Nephron progenitor cell (in vitro differentiated cells): ENCODE measurements at regions not wholly inside any gene's neighbourhood (a gene's known extent, or its start where the extent isn't known, plus 50 kb on each side); places are given as distances from the start of the nearest gene placed in this dataset.

ENCODE experiments used
- DNase-seq: peaks from one replicate; pipeline ENCODE4 v3.0.0; 2021
- H3K27ac Mint-ChIP-seq: 2 replicates; pipeline ENCODE4 v1.8.0; 2021; ENCODE audit warnings: mild to moderate bottlenecking, moderate library complexity, mixed read lengths
- H3K27me3 Mint-ChIP-seq: 2 replicates; pipeline ENCODE4 v1.8.0; 2021; ENCODE audit warnings: mild to moderate bottlenecking, low read depth, mixed read lengths; ENCODE audit not compliant: poor library complexity
- H3K36me3 Mint-ChIP-seq: 2 replicates; pipeline ENCODE4 v1.8.0; 2021; ENCODE audit warnings: low read depth, mixed read lengths
- H3K4me1 Mint-ChIP-seq: 2 replicates; pipeline ENCODE4 v1.8.0; 2021; ENCODE audit warnings: mixed read lengths
- H3K4me3 Mint-ChIP-seq: 2 replicates; pipeline ENCODE4 v1.8.0; 2021; ENCODE audit warnings: mild to moderate bottlenecking, moderate library complexity, mixed read lengths
- H3K9me3 Mint-ChIP-seq: 2 replicates; pipeline ENCODE4 v1.8.0; 2021; ENCODE audit warnings: mild to moderate bottlenecking, moderate library complexity, mixed read lengths
- CTCF ChIP-seq: fragments of 200-600 bp; sonication (generic); IDR thresholded peaks from 2 replicates; pipeline ENCODE4 v1.5.0; 2021; ENCODE audit warnings: antibody characterized with exemption

- H3K27ac Mint-ChIP-seq, result no peak overlapping the region
- peaks cover 9% of the 10 kb centered on the region for H3K4me1 Mint-ChIP-seq
- no peak for DNase-seq
- no peak overlapping the region for H3K4me3 Mint-ChIP-seq
- no peaks in the 10 kb centered on the region for H3K36me3 Mint-ChIP-seq
- H3K27me3 Mint-ChIP-seq, result no peaks in the 10 kb centered on the region
- TF ChIP-seq CTCF, result no peak
- H3K9me3 Mint-ChIP-seq, result no peaks in the 10 kb centered on the region
Measured at GRCh38 chr15:81573098-81573746, 199.2 kb upstream of the TMC3 start.

DNA sequence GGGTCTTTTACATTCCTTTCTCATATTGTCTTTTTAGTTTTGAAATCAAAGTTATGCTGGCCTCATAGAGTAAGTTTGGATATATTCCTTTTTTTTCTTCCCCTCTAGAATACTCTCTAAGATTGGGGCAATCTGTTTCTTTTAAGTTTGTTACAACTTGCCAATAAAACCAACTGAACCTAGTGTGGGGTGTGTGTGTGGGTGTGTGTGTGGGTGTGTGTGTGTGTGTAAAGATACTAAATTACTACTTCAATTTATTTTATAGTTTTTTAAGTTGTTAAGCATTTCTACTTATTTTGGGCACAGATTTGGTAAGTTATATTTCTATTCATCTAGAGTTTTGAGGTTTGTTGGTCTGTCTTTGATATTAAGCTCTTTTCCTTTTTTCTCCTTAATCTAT is 198.2 kb upstream of the TMC3 start:
- Mint-ChIP-seq H3K27ac (no peak overlapping the region), H3K27me3 (no peaks in the 10 kb centered on the region), H3K4me3 (no peak overlapping the region), H3K4me1 (peaks cover 9% of the 10 kb centered on the region), H3K9me3 (no peaks in the 10 kb centered on the region), H3K36me3 (no peaks in the 10 kb centered on the region)
- TF ChIP-seq CTCF, result no peak
- no peak for DNase-seq

DNA sequence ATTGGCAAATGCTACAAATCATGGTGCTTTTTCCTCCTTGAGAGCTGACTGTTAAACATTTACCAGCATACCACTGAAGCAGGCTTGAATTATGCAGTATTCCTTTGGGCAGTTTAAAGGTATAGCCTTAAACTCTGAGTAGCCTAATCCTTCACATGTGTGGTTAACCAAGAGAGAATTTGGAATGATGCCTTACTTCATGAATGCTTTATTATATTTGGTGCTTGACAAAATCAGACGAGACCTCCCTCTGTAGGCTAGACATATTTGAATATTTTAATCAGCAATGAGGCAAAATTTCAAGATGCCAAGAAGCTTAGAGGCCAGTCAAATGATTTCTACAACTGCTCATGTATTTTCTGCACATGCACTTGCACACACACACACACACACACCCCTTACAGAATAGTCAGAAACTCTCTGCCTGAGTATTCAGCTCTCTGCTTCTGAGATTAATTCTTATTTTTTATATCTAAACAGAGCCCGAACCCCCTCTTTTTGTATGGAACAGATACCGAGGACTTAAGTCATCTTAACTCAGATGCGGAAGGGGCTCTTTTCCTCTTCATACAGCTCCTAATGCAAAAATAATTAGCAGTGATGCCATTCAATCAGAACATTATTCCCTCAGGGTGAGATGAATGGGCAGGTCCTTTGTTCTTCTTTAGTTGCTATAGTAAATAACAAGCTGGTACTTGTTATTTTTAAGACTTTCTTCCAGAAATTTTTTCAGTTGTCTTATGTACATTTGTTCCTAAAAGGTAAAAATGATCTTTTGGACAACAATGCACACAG is 195.5 kb upstream of the TMC3 start:
- peaks cover 5% of the 10 kb centered on the region for H3K9me3 Mint-ChIP-seq
- H3K36me3 Mint-ChIP-seq, result no peaks in the 10 kb centered on the region
- H3K27ac Mint-ChIP-seq, result no peak overlapping the region
- DNase-seq, result no peak
- no peak for TF ChIP-seq CTCF
- H3K27me3 Mint-ChIP-seq, result peaks cover 4% of the 10 kb centered on the region
- no peaks in the 10 kb centered on the region for H3K4me1 Mint-ChIP-seq
- H3K4me3 Mint-ChIP-seq, result no peak overlapping the region

DNA sequence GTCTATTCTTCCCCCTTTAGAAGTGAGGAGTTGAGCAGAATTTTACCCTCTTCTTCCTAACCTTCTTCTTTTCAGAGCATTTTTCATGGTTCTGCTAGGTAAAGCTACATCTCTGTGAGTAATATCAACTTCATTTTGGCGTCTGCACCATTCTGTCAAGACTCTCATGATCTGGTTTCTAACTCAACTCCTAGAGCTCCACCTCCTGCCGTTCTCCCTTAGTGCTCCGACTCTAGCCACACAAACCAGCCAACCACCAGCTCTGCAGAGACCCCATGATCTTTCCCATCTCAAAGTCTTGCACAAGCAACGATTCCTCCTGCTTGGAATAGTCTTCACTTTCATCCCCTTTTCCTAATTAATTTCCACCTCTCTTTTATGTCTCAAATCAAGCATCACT is 193.9 kb upstream of the TMC3 start:
- no peak for DNase-seq
- Mint-ChIP-seq H3K27me3 (peaks cover 4% of the 10 kb centered on the region), H3K4me3 (no peak overlapping the region), H3K4me1 (no peaks in the 10 kb centered on the region), H3K36me3 (no peaks in the 10 kb centered on the region), H3K27ac (no peak overlapping the region), H3K9me3 (peaks cover 5% of the 10 kb centered on the region)
- TF ChIP-seq CTCF, result no peak

GRCh38 chr15:81562986-81563385 is 189.0 kb upstream of the TMC3 start:
- no peak for TF ChIP-seq CTCF
- no peaks in the 10 kb centered on the region for H3K36me3 Mint-ChIP-seq
- DNase-seq, result no peak
- peaks cover 13% of the 10 kb centered on the region for H3K9me3 Mint-ChIP-seq
- no peaks in the 10 kb centered on the region for H3K4me1 Mint-ChIP-seq
- H3K4me3 Mint-ChIP-seq, result no peak overlapping the region
- H3K27ac Mint-ChIP-seq, result no peak overlapping the region
- H3K27me3 Mint-ChIP-seq, result peaks cover 4% of the 10 kb centered on the region

DNA sequence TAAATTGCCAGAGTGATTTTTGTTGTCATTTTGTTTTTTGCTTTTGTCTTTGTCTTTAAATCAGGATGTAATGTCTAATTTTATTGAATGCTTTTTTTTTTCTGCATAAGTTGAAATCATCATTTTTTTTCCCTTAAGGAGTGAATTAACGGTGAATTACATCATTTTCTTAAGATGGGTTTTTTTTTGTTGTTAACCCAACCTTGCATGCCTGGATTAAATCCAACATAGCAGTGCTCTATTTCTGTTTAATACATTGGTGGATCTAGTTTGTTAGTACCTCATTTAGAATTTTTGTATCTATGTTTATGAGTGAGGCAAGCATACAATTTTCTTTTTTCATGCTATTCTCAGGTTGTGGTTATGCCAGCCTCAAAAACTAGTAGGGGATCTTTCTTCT is 186.4 kb upstream of the TMC3 start:
- Mint-ChIP-seq H3K4me1 (no peaks in the 10 kb centered on the region), H3K9me3 (peaks cover 19% of the 10 kb centered on the region), H3K4me3 (no peak overlapping the region), H3K27me3 (peaks cover 3% of the 10 kb centered on the region), H3K36me3 (no peaks in the 10 kb centered on the region), H3K27ac (no peak overlapping the region)
- TF ChIP-seq CTCF, result no peak
- no peak for DNase-seq
